ENCODE measurements at regions not wholly inside any gene's neighbourhood (a gene's known extent, or its start where the extent isn't known, plus 50 kb on each side); places are given as distances from the start of the nearest gene placed in this dataset.

- H3F3A ChIP-seq (ENCODE audit: insufficient read depth, low read depth): no peaks in the 10 kb centered on the region
- H3K9me2 ChIP-seq (ENCODE audit: insufficient read depth): no peaks in the 10 kb centered on the region
- DNase-seq: no peak
- peaks cover 31% of the 10 kb centered on the region; the same call in 1 of the 2 replicates for H3K27me3 ChIP-seq (ENCODE audit: insufficient read depth, low read depth)
- ChIA-PET CTCF (no interaction called here), POLR2A (ENCODE audit: unreplicated experiment) (no interaction called here)
- no peaks in the 10 kb centered on the region for H3K9me3 ChIP-seq (ENCODE audit: insufficient read depth, low read depth)
- intact Hi-C loops (cut with micrococcal nuclease; ENCODE audit: unreplicated experiment): no loop called here
- H2AFZ ChIP-seq: no peak overlapping the region
- no TSS peak for BruUV-seq (replicated peaks)
- no peak overlapping the region for H3K4me3 ChIP-seq
- no peak overlapping the region for H3K4me2 ChIP-seq
- TF ChIP-seq EZH2 (IDR thresholded peaks at IDR 0.05; ENCODE audit: low read depth) (no peak), CTCF (conservative IDR thresholded peaks at IDR 0.05) (no peak)
- H3K36me3 ChIP-seq (ENCODE audit: low read depth): no peaks in the 10 kb centered on the region
- no peaks in the 10 kb centered on the region for H3K4me1 ChIP-seq (replicated peaks; ENCODE audit: insufficient read depth)
- no peak overlapping the region for H3K27ac ChIP-seq
- no peaks in the 10 kb centered on the region for H3K79me2 ChIP-seq (ENCODE audit: low read depth)
- no peaks in the 10 kb centered on the region for H4K20me1 ChIP-seq (ENCODE audit: insufficient read depth)
These were observed 79.9 kb upstream of the COL13A1 start for GRCh38 chr10:69721690-69722310.

- Histone ChIP-seq H3K4me3 (no peak overlapping the region), H3K36me3 (ENCODE audit: low read depth) (no peaks in the 10 kb centered on the region), H2AFZ (no peak overlapping the region), H3K27me3 (ENCODE audit: insufficient read depth, low read depth) (peaks cover 25% of the 10 kb centered on the region; the same call in 1 of the 2 replicates), H3K79me2 (ENCODE audit: low read depth) (no peaks in the 10 kb centered on the region), H3K4me2 (no peak overlapping the region), H3K9me2 (ENCODE audit: insufficient read depth) (no peaks in the 10 kb centered on the region), H4K20me1 (ENCODE audit: insufficient read depth) (no peaks in the 10 kb centered on the region), H3K27ac (no peak overlapping the region), H3K4me1 (replicated peaks; ENCODE audit: insufficient read depth) (peaks cover 10% of the 10 kb centered on the region), H3K9me3 (ENCODE audit: insufficient read depth, low read depth) (no peaks in the 10 kb centered on the region), H3F3A (ENCODE audit: insufficient read depth, low read depth) (no peaks in the 10 kb centered on the region)
- CTCF ChIA-PET: no interaction called here
- intact Hi-C loops (cut with micrococcal nuclease; ENCODE audit: unreplicated experiment): no loop called here
- no TSS peak for BruUV-seq (replicated peaks)
- POLR2A ChIA-PET (ENCODE audit: unreplicated experiment): no interaction called here
- no peak for DNase-seq
- TF ChIP-seq EZH2 (IDR thresholded peaks at IDR 0.05; ENCODE audit: low read depth): no peak
- no peak for TF ChIP-seq CTCF (conservative IDR thresholded peaks at IDR 0.05)
These were observed 78.1 kb upstream of the COL13A1 start for GRCh38 chr10:69723653-69724052.

GRCh38 chr10:69726850-69727249 is 74.9 kb upstream of the COL13A1 start:
- Histone ChIP-seq H3K36me3 (ENCODE audit: low read depth) (no peaks in the 10 kb centered on the region), H3K4me2 (no peak overlapping the region), H3K4me3 (no peak overlapping the region), H4K20me1 (ENCODE audit: insufficient read depth) (no peaks in the 10 kb centered on the region), H3K27me3 (ENCODE audit: insufficient read depth, low read depth) (peaks cover 15% of the 10 kb centered on the region; the same call in 1 of the 2 replicates), H3K79me2 (ENCODE audit: low read depth) (no peaks in the 10 kb centered on the region), H3F3A (ENCODE audit: insufficient read depth, low read depth) (no peaks in the 10 kb centered on the region), H3K4me1 (replicated peaks; ENCODE audit: insufficient read depth) (peaks cover 10% of the 10 kb centered on the region), H3K9me3 (ENCODE audit: insufficient read depth, low read depth) (no peaks in the 10 kb centered on the region), H3K27ac (no peak overlapping the region), H2AFZ (no peak overlapping the region), H3K9me2 (ENCODE audit: insufficient read depth) (no peaks in the 10 kb centered on the region)
- CTCF ChIA-PET: no interaction called here
- intact Hi-C loops (cut with micrococcal nuclease; ENCODE audit: unreplicated experiment): no loop called here
- no peak for TF ChIP-seq EZH2 (IDR thresholded peaks at IDR 0.05; ENCODE audit: low read depth)
- no peak for TF ChIP-seq CTCF (conservative IDR thresholded peaks at IDR 0.05)
- POLR2A ChIA-PET (ENCODE audit: unreplicated experiment): no interaction called here
- BruUV-seq (replicated peaks): no TSS peak
- no peak for DNase-seq

All from PC-9 (cell line).